ENCODE measurements at regions not wholly inside any gene's neighbourhood (a gene's known extent, or its start where the extent isn't known, plus 50 kb on each side); places are given as distances from the start of the nearest gene placed in this dataset.

- TF ChIP-seq, protein P1, sequence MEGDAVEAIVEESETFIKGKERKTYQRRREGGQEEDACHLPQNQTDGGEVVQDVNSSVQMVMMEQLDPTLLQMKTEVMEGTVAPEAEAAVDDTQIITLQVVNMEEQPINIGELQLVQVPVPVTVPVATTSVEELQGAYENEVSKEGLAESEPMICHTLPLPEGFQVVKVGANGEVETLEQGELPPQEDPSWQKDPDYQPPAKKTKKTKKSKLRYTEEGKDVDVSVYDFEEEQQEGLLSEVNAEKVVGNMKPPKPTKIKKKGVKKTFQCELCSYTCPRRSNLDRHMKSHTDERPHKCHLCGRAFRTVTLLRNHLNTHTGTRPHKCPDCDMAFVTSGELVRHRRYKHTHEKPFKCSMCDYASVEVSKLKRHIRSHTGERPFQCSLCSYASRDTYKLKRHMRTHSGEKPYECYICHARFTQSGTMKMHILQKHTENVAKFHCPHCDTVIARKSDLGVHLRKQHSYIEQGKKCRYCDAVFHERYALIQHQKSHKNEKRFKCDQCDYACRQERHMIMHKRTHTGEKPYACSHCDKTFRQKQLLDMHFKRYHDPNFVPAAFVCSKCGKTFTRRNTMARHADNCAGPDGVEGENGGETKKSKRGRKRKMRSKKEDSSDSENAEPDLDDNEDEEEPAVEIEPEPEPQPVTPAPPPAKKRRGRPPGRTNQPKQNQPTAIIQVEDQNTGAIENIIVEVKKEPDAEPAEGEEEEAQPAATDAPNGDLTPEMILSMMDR (IDR thresholded peaks at IDR 0.05) = no peak
- no peak for TF ChIP-seq ZFX (IDR thresholded peaks at IDR 0.05; ENCODE audit: borderline replicate concordance)
Measured at GRCh38 chr3:163438760-163439159, 1639.5 kb downstream of the SI start.
